Upper lobe of left lung (tissue), 6 donors: ENCODE measurements at regions not wholly inside any gene's neighbourhood (a gene's known extent, or its start where the extent isn't known, plus 50 kb on each side); places are given as distances from the start of the nearest gene placed in this dataset.

Experiments
- ATAC-seq, 2 donors: fragments of 200-7000 bp; cut with Tn5 transposase; one replicate each; pipeline ENCODE4 v1.9.1; 2022; ENCODE audit warnings: mild to moderate bottlenecking in 2 of 2, moderate library complexity in 2 of 2; ENCODE audit not compliant: low FRiP score in 2 of 2
- DNase-seq, 2 donors: peaks; one replicate each; pipeline ENCODE4 v3.0.0-alpha.2; 2019 to 2020
- H3K27ac ChIP-seq, 4 donors: fragments of 200-600 bp; sonication (generic); one replicate each; pipeline ENCODE4 v1.5.1; 2016 to 2019
- H3K27me3 ChIP-seq, 4 donors: fragments of 200-600 bp; sonication (generic); one replicate each; pipeline ENCODE4 v1.5.1; 2017 to 2019
- H3K36me3 ChIP-seq, 4 donors: fragments of 200-600 bp; sonication (generic); one replicate each; pipeline ENCODE4 v1.5.1; 2016 to 2019
- H3K4me1 ChIP-seq, 4 donors: fragments of 200-600 bp; sonication (generic); one replicate each; pipeline ENCODE4 v1.5.1; 2018 to 2019
- H3K4me3 ChIP-seq, 4 donors: fragments of 200-600 bp; sonication (generic); one replicate each; pipeline ENCODE4 v1.5.1; 2017 to 2019; ENCODE audit warnings: mild to moderate bottlenecking in 2 of 4, moderate library complexity in 1 of 4
- H3K9me3 ChIP-seq, 4 donors: fragments of 200-600 bp; sonication (generic); one replicate each; pipeline ENCODE4 v1.5.1; 2018 to 2019
- CTCF ChIP-seq, 6 experiments: fragments of 450-650 bp in 4 of 6; fragments of 200-600 bp in 2 of 6; sonication (generic) in 2 of 6; IDR thresholded peaks; one replicate each; pipeline ENCODE4 v1.5.1; 2016 to 2019; ENCODE audit warnings: antibody characterized with exemption in 6 of 6
- EP300 ChIP-seq, 4 donors: sonication (generic); formaldehyde crosslinking; IDR thresholded peaks; one replicate each; pipeline ENCODE4 v1.5.1; 2017; ENCODE audit warnings: antibody characterized with exemption in 4 of 4, control low read depth in 2 of 4
- POLR2A ChIP-seq, 4 donors: fragments of 450-650 bp; IDR thresholded peaks; one replicate each; pipeline ENCODE4 v1.5.1; 2016 to 2017; ENCODE audit warnings: antibody characterized with exemption in 4 of 4, mild to moderate bottlenecking in 2 of 4
- POLR2AphosphoS5 ChIP-seq, 2 donors: sonication (generic); formaldehyde crosslinking; IDR thresholded peaks; one replicate each; pipeline ENCODE4 v1.5.1; 2017; ENCODE audit warnings: antibody characterized with exemption in 2 of 2
- WGBS, 2 donors: methylation state at CpG; one replicate each; pipeline ENCODE4 v1.1.5; 2017 to 2018; 5-methylcytosine and 5-hydroxymethylcytosine counted together
- donor health status: DM: no; HTN: no; CAD: no; lungs with moderate emphysema.
- donor health status: DM: no; HTN: yes; CAD: no; lungs with severe emphysema.

GRCh38 chr18:27762054-27762453, 414.9 kb downstream of the CDH2 start:
- 56 to 60% methylated on average over 4 of the region's 4 CpGs for WGBS, 2 donors
- no peaks in the 10 kb centered on the region for H3K4me1 ChIP-seq

GRCh38 chr18:27752944-27753343, 424.0 kb downstream of the CDH2 start:
- no peaks in the 10 kb centered on the region for H3K27me3 ChIP-seq
- H3K4me3 ChIP-seq: no peak overlapping the region
- H3K9me3 ChIP-seq: no peaks in the 10 kb centered on the region
- ATAC-seq (no peak), DNase-seq (no peak)
- no peak overlapping the region for H3K27ac ChIP-seq
- H3K36me3 ChIP-seq: no peaks in the 10 kb centered on the region
- no peak for TF ChIP-seq POLR2A (IDR thresholded peaks at IDR 0.05)
- no peak for TF ChIP-seq CTCF (IDR thresholded peaks at IDR 0.05)
- TF ChIP-seq EP300 (IDR thresholded peaks at IDR 0.05): no peak
- TF ChIP-seq POLR2AphosphoS5 (IDR thresholded peaks at IDR 0.05): no peak
- no peaks in the 10 kb centered on the region for H3K4me1 ChIP-seq
- 75 to 80% methylated on average over 4 of the region's 4 CpGs for WGBS, 2 donors

More at GRCh38 chr18:27762054-27762453, 414.9 kb downstream of the CDH2 start:
- no peak overlapping the region for H3K4me3 ChIP-seq
- no peaks in the 10 kb centered on the region for H3K27me3 ChIP-seq
- no peak for DNase-seq
- no peaks in the 10 kb centered on the region for H3K9me3 ChIP-seq
- no peak for TF ChIP-seq EP300 (IDR thresholded peaks at IDR 0.05)
- TF ChIP-seq POLR2A (IDR thresholded peaks at IDR 0.05): no peak
- no peak for TF ChIP-seq POLR2AphosphoS5 (IDR thresholded peaks at IDR 0.05)
- TF ChIP-seq CTCF (IDR thresholded peaks at IDR 0.05): no peak
- no peaks in the 10 kb centered on the region for H3K36me3 ChIP-seq
- no peak for ATAC-seq
- no peak overlapping the region for H3K27ac ChIP-seq

GRCh38 chr18:27750923-27751322, 426.0 kb downstream of the CDH2 start:
- no peak for TF ChIP-seq EP300 (IDR thresholded peaks at IDR 0.05)
- 67 to 81% methylated on average over 5 of the region's 5 CpGs for WGBS, 2 donors
- no peak overlapping the region for H3K4me3 ChIP-seq
- no peak overlapping the region for H3K27ac ChIP-seq
- H3K9me3 ChIP-seq: no peaks in the 10 kb centered on the region
- no peaks in the 10 kb centered on the region for H3K36me3 ChIP-seq
- H3K4me1 ChIP-seq: no peaks in the 10 kb centered on the region
- H3K27me3 ChIP-seq: no peaks in the 10 kb centered on the region
- DNase-seq (no peak), ATAC-seq (no peak)

GRCh38 chr18:27750014-27750413, 426.9 kb downstream of the CDH2 start:
- DNase-seq: no peak
- Histone ChIP-seq H3K36me3 (no peaks in the 10 kb centered on the region), H3K4me1 (no peaks in the 10 kb centered on the region), H3K9me3 (no peaks in the 10 kb centered on the region), H3K27ac (no peak overlapping the region), H3K4me3 (no peak overlapping the region), H3K27me3 (no peaks in the 10 kb centered on the region)
- TF ChIP-seq CTCF (IDR thresholded peaks at IDR 0.05) (peak in 4 of 6 experiments; percentile 24 to 56 (median 40)), EP300 (IDR thresholded peaks at IDR 0.05) (no peak)
- peak in 1 of 2 donors; percentile 69 for ATAC-seq
- WGBS, 2 donors: 0 to 7% methylated on average over 3 of the region's 3 CpGs

GRCh38 chr18:27749194-27749593, 427.7 kb downstream of the CDH2 start:
- Histone ChIP-seq H3K4me1 (no peaks in the 10 kb centered on the region), H3K9me3 (no peaks in the 10 kb centered on the region), H3K27ac (no peak overlapping the region), H3K4me3 (no peak overlapping the region), H3K36me3 (no peaks in the 10 kb centered on the region), H3K27me3 (no peaks in the 10 kb centered on the region)
- TF ChIP-seq POLR2AphosphoS5 (IDR thresholded peaks at IDR 0.05): no peak
- no peak for TF ChIP-seq EP300 (IDR thresholded peaks at IDR 0.05)
- no peak for TF ChIP-seq POLR2A (IDR thresholded peaks at IDR 0.05)
- TF ChIP-seq CTCF (IDR thresholded peaks at IDR 0.05): no peak
- 51 to 64% methylated on average over 3 of the region's 3 CpGs for WGBS, 2 donors
- ATAC-seq (peak in 1 of 2 donors; percentile 29), DNase-seq (no peak)
